Right atrium auricular region (tissue), 2 donors: ENCODE measurements at regions not wholly inside any gene's neighbourhood (a gene's known extent, or its start where the extent isn't known, plus 50 kb on each side); places are given as distances from the start of the nearest gene placed in this dataset.

ENCODE experiments used
- DNase-seq: peaks from one replicate; pipeline ENCODE4 v3.0.0-alpha.2; 2019; ENCODE audit warnings: low spot score
- H3K27ac ChIP-seq, 2 donors: fragments of 200-600 bp; sonication (generic); 1 replicate in 1 of 2; 2 replicates in 1 of 2; pipeline ENCODE4 v1.5.1; 2016 to 2019
- H3K27me3 ChIP-seq, 2 donors: fragments of 200-600 bp; sonication (generic); one replicate each; pipeline versions ENCODE4 v1.5.1 to v1.6.0; 2017 to 2019
- H3K36me3 ChIP-seq: fragments of 200-600 bp; sonication (generic); one replicate; pipeline ENCODE4 v1.5.1; 2016
- H3K4me1 ChIP-seq, 2 donors: fragments of 200-600 bp; sonication (generic); one replicate each; pipeline versions ENCODE4 v1.5.1 to v1.6.0; 2017 to 2019
- H3K4me3 ChIP-seq, 2 donors: fragments of 200-600 bp; sonication (generic); 1 replicate in 1 of 2; 2 replicates in 1 of 2; pipeline ENCODE4 v1.5.1; 2017 to 2019; ENCODE audit warnings: mild to moderate bottlenecking in 1 of 2, moderate library complexity in 1 of 2
- H3K9me3 ChIP-seq, 2 donors: fragments of 200-600 bp; sonication (generic); one replicate each; pipeline ENCODE4 v1.5.1; 2019
- TF ChIP-seq, protein P1 (sequence below), 2 donors: fragments of 200-600 bp; sonication (generic); IDR thresholded peaks; one replicate each; pipeline ENCODE4 v1.5.1; 2019; ENCODE audit warnings: antibody characterized with exemption in 2 of 2

- Histone ChIP-seq H3K36me3 (no peaks in the 10 kb centered on the region), H3K27me3 (no peaks in the 10 kb centered on the region), H3K9me3 (no peaks in the 10 kb centered on the region), H3K4me3 (no peak overlapping the region), H3K27ac (no peak overlapping the region), H3K4me1 (no peaks in the 10 kb centered on the region)
- no peak for DNase-seq
- TF ChIP-seq, protein P1, sequence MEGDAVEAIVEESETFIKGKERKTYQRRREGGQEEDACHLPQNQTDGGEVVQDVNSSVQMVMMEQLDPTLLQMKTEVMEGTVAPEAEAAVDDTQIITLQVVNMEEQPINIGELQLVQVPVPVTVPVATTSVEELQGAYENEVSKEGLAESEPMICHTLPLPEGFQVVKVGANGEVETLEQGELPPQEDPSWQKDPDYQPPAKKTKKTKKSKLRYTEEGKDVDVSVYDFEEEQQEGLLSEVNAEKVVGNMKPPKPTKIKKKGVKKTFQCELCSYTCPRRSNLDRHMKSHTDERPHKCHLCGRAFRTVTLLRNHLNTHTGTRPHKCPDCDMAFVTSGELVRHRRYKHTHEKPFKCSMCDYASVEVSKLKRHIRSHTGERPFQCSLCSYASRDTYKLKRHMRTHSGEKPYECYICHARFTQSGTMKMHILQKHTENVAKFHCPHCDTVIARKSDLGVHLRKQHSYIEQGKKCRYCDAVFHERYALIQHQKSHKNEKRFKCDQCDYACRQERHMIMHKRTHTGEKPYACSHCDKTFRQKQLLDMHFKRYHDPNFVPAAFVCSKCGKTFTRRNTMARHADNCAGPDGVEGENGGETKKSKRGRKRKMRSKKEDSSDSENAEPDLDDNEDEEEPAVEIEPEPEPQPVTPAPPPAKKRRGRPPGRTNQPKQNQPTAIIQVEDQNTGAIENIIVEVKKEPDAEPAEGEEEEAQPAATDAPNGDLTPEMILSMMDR (IDR thresholded peaks at IDR 0.05): no peak
Observed at GRCh38 chr4:34850968-34851367, 1393.3 kb downstream of the ARAP2 start.

- TF ChIP-seq, protein P1 (IDR thresholded peaks at IDR 0.05): no peak
- H3K27me3 ChIP-seq: no peaks in the 10 kb centered on the region
- DNase-seq: no peak
- no peak overlapping the region for H3K27ac ChIP-seq
- H3K4me3 ChIP-seq: no peak overlapping the region
- no peaks in the 10 kb centered on the region for H3K9me3 ChIP-seq
- no peaks in the 10 kb centered on the region for H3K36me3 ChIP-seq
- no peaks in the 10 kb centered on the region for H3K4me1 ChIP-seq
Observed at GRCh38 chr4:34851411-34851810, 1392.9 kb downstream of the ARAP2 start.

GRCh38 chr4:34854451-34854850, 1389.9 kb downstream of the ARAP2 start:
- TF ChIP-seq, protein P1 (IDR thresholded peaks at IDR 0.05): no peak
- Histone ChIP-seq H3K9me3 (no peaks in the 10 kb centered on the region), H3K27me3 (no peaks in the 10 kb centered on the region), H3K4me3 (no peak overlapping the region), H3K4me1 (no peaks in the 10 kb centered on the region), H3K27ac (no peak overlapping the region), H3K36me3 (no peaks in the 10 kb centered on the region)
- DNase-seq: no peak

GRCh38 chr4:34861666-34862065, 1382.6 kb downstream of the ARAP2 start:
- Histone ChIP-seq H3K4me3 (no peak overlapping the region), H3K27me3 (no peaks in the 10 kb centered on the region), H3K4me1 (no peaks in the 10 kb centered on the region), H3K36me3 (no peaks in the 10 kb centered on the region), H3K27ac (no peak overlapping the region), H3K9me3 (no peaks in the 10 kb centered on the region)
- no peak for DNase-seq
- TF ChIP-seq, protein P1 (IDR thresholded peaks at IDR 0.05): no peak

DNA sequence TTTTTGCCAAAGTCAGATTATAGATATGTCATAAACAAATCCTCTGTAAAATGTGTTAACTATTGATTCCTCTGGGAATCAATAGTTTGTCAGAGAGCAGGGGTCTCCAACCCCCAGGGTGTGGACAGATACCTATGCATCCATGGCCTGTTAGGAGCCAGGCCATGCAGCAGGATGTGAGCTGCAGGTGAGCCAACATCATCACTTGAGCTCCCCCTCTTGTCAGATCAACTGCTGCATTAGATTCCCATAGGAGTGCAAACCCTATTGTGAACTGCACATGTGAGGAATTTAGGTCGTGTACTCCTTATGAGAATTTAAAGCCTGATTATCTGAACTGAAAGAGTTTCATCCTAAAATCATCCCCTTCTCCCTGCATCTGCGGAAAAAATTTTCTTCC, 1365.4 kb downstream of the ARAP2 start:
- Histone ChIP-seq H3K36me3 (no peaks in the 10 kb centered on the region), H3K27ac (no peak overlapping the region)
- no peak for DNase-seq

GRCh38 chr4:34880246-34880645, 1364.1 kb downstream of the ARAP2 start:
- H3K9me3 ChIP-seq: peaks cover 0 to 3% of the 10 kb centered on the region in 2 donors
- no peaks in the 10 kb centered on the region for H3K4me1 ChIP-seq
- TF ChIP-seq, protein P1 (IDR thresholded peaks at IDR 0.05): no peak
- H3K4me3 ChIP-seq: no peak overlapping the region
- H3K27ac ChIP-seq: no peak overlapping the region
- H3K36me3 ChIP-seq: no peaks in the 10 kb centered on the region
- H3K27me3 ChIP-seq: no peaks in the 10 kb centered on the region
- DNase-seq: no peak

More for the DNA sequence above, 1365.4 kb downstream of the ARAP2 start:
- Histone ChIP-seq H3K4me1 (no peaks in the 10 kb centered on the region), H3K4me3 (no peak overlapping the region), H3K9me3 (peaks cover 3 to 5% of the 10 kb centered on the region in 2 donors), H3K27me3 (no peaks in the 10 kb centered on the region)
- TF ChIP-seq, protein P1 (IDR thresholded peaks at IDR 0.05): no peak
